K562 (cell line): ENCODE measurements at regions not wholly inside any gene's neighbourhood (a gene's known extent, or its start where the extent isn't known, plus 50 kb on each side); places are given as distances from the start of the nearest gene placed in this dataset.

Source experiments
- CTCF ChIP-seq, 3 experiments: IDR thresholded peaks in 2 of 3; conservative IDR thresholded peaks in 1 of 3; 2 replicates each; pipeline ENCODE4 v1.5.1; 2011 to 2012; ENCODE audit warnings: low read length in 3 of 3, mild to moderate bottlenecking in 3 of 3, control low read depth in 2 of 3, improper control_type of control experiment in 1 of 3, inconsistent platforms in 1 of 3, low read depth in 1 of 3, mixed read lengths in 1 of 3, moderate library complexity in 1 of 3; ENCODE audit not compliant: insufficient read depth in 2 of 3
- ETV5 ChIP-seq: sonication (generic); formaldehyde crosslinking; IDR thresholded peaks from 2 replicates; pipeline ENCODE4 v1.4.0; 2020; ENCODE audit warnings: low read depth, mild to moderate bottlenecking, missing genetic modification reagents
- HDAC6 ChIP-seq: IDR thresholded peaks from 2 replicates; pipeline ENCODE4 v1.6.1; 2012; ENCODE audit warnings: low read depth, mild to moderate bottlenecking, control low read depth, inconsistent platforms, low read length, moderate library complexity
- HOXB6 ChIP-seq: fragments of 250-450 bp; sonication (Bioruptor Pico); IDR thresholded peaks from 2 replicates; pipeline ENCODE4 v1.5.1; 2022; ENCODE audit warnings: mild to moderate bottlenecking, borderline replicate concordance
- IFI16 ChIP-seq: fragments of 250-450 bp; sonication (Bioruptor Pico); IDR thresholded peaks from 2 replicates; pipeline ENCODE4 v2.1.2; 2022; ENCODE audit warnings: mild to moderate bottlenecking, inconsistent platforms
- ILK ChIP-seq: fragments of 450-650 bp; IDR thresholded peaks from 2 replicates; pipeline ENCODE4 v1.6.1; 2016; ENCODE audit warnings: missing genetic modification characterization, low read depth, mild to moderate bottlenecking, missing compliant biosample characterization, moderate library complexity, borderline replicate concordance
- MAZ ChIP-seq, 2 experiments: fragments of 450-650 bp in 1 of 2; sonication (generic) in 1 of 2; formaldehyde crosslinking; IDR thresholded peaks in 1 of 2; conservative IDR thresholded peaks in 1 of 2; 2 replicates each; pipeline versions ENCODE4 v1.4.0 to v1.5.0; 2020; ENCODE audit warnings: mild to moderate bottlenecking in 1 of 2, missing genetic modification reagents in 1 of 2
- POLR2AphosphoS5 ChIP-seq: IDR thresholded peaks from 2 replicates; pipeline ENCODE4 v1.6.1; 2011; ENCODE audit warnings: mild to moderate bottlenecking, low read depth, low read length, moderate library complexity; ENCODE audit not compliant: control insufficient read depth, insufficient read depth
- RBFOX2 ChIP-seq: fragments of 200-400 bp; formaldehyde crosslinking; IDR thresholded peaks from 2 replicates; pipeline ENCODE4 v1.6.1; 2017; ENCODE audit warnings: low read depth, mild to moderate bottlenecking, low read length, moderate library complexity
- SIN3A ChIP-seq, 2 experiments: fragments of 150-350 bp in 1 of 2; IDR thresholded peaks; 2 replicates each; pipeline ENCODE4 v1.6.1; 2011 to 2016; ENCODE audit warnings: borderline replicate concordance in 2 of 2, low read depth in 2 of 2, low read length in 2 of 2, mild to moderate bottlenecking in 2 of 2, moderate library complexity in 2 of 2; ENCODE audit not compliant: control insufficient read depth in 1 of 2
- SRF ChIP-seq, 2 experiments: fragments of 250-450, 450-650 bp in 1 of 2; sonication (Bioruptor Pico) in 1 of 2; sonication (generic) in 1 of 2; formaldehyde crosslinking; IDR thresholded peaks; 2 replicates each; pipeline versions ENCODE4 v1.5.0 to v1.5.1; 2020 to 2022; ENCODE audit warnings: mild to moderate bottlenecking in 1 of 2, missing genetic modification reagents in 1 of 2
- THRA ChIP-seq: fragments of 450-650 bp; IDR thresholded peaks from 2 replicates; pipeline ENCODE4 v1.6.1; 2017; ENCODE audit warnings: mild to moderate bottlenecking, moderate library complexity
- TF ChIP-seq, protein P1 (sequence below): fragments of 450-650 bp; formaldehyde crosslinking; IDR thresholded peaks from 2 replicates; pipeline ENCODE4 v1.4.0; 2020; ENCODE audit warnings: mild to moderate bottlenecking, moderate library complexity
- TF ChIP-seq, protein P2 (sequence below): IDR thresholded peaks from 2 replicates; pipeline ENCODE4 v1.6.1; 2016; ENCODE audit warnings: missing genetic modification characterization, missing compliant biosample characterization

GRCh38 chr20:56835829-56836550 lies 206.9 kb downstream of the TFAP2C start:
- TF ChIP-seq SRF (CRISPR knock-in tag; IDR thresholded peaks at IDR 0.05) (no peak), THRA (no peak), ILK (tag) (no peak), RBFOX2 (no peak), ETV5 (CRISPR knock-in tag) (no peak), MAZ (CRISPR knock-in tag; conservative IDR thresholded peaks at IDR 0.05 in 1 of 2, IDR thresholded peaks at IDR 0.05 in 1 of 2) (no peak), HDAC6 (no peak), POLR2AphosphoS5 (no peak), CTCF (IDR thresholded peaks at IDR 0.05 in 2 of 3, conservative IDR thresholded peaks at IDR 0.05 in 1 of 3; ENCODE audit: insufficient read depth in 2 of 3, low read depth in 1 of 3, low read length in 3 of 3) (no peak), SIN3A (IDR thresholded peaks at IDR 0.05; ENCODE audit: borderline replicate concordance in 2 of 2, control insufficient read depth in 1 of 2, low read depth in 2 of 2, low read length in 2 of 2) (no peak), IFI16 (CRISPR knock-in tag) (no peak), HOXB6 (no peak)
- TF ChIP-seq, protein P1, sequence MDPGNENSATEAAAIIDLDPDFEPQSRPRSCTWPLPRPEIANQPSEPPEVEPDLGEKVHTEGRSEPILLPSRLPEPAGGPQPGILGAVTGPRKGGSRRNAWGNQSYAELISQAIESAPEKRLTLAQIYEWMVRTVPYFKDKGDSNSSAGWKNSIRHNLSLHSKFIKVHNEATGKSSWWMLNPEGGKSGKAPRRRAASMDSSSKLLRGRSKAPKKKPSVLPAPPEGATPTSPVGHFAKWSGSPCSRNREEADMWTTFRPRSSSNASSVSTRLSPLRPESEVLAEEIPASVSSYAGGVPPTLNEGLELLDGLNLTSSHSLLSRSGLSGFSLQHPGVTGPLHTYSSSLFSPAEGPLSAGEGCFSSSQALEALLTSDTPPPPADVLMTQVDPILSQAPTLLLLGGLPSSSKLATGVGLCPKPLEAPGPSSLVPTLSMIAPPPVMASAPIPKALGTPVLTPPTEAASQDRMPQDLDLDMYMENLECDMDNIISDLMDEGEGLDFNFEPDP (CRISPR knock-in tag): no peak
- TF ChIP-seq, protein P2, sequence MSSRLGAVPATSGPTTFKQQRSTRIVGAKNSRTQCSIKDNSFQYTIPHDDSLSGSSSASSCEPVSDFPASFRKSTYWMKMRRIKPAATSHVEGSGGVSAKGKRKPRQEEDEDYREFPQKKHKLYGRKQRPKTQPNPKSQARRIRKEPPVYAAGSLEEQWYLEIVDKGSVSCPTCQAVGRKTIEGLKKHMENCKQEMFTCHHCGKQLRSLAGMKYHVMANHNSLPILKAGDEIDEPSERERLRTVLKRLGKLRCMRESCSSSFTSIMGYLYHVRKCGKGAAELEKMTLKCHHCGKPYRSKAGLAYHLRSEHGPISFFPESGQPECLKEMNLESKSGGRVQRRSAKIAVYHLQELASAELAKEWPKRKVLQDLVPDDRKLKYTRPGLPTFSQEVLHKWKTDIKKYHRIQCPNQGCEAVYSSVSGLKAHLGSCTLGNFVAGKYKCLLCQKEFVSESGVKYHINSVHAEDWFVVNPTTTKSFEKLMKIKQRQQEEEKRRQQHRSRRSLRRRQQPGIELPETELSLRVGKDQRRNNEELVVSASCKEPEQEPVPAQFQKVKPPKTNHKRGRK (tag): no peak
